ENCODE measurements at regions not wholly inside any gene's neighbourhood (a gene's known extent, or its start where the extent isn't known, plus 50 kb on each side); places are given as distances from the start of the nearest gene placed in this dataset.

GRCh38 chr5:67311208-67311607, 114.6 kb upstream of the CD180 start:
- Histone ChIP-seq H3K36me3 (ENCODE audit: control insufficient read depth in 2 of 2, extremely low read depth in 1 of 2, insufficient read depth in 2 of 2, low read length in 2 of 2) (no peaks in the 10 kb centered on the region), H3K9ac (ENCODE audit: control insufficient read depth, extremely low read depth, insufficient read depth, low read length) (no peak overlapping the region), H3K4me2 (ENCODE audit: control insufficient read depth, extremely low read depth, insufficient read depth, low read depth, low read length) (no peak overlapping the region), H3K79me2 (ENCODE audit: control insufficient read depth, insufficient read depth, low read length) (no peaks in the 10 kb centered on the region), H3K4me3 (ENCODE audit: control insufficient read depth in 2 of 3, extremely low read depth in 1 of 3, insufficient read depth in 2 of 3, low read depth in 1 of 3, low read length in 3 of 3) (no peak overlapping the region), H2AFZ (ENCODE audit: control insufficient read depth, low read length) (no peak overlapping the region), H4K20me1 (ENCODE audit: control insufficient read depth, extremely low read depth, insufficient read depth, low read length) (no peaks in the 10 kb centered on the region), H3K9me3 (ENCODE audit: control insufficient read depth, low read depth, low read length) (no peaks in the 10 kb centered on the region), H3K27ac (ENCODE audit: control insufficient read depth, insufficient read depth, low read length) (no peak overlapping the region), H3K4me1 (ENCODE audit: control insufficient read depth, extremely low read depth, insufficient read depth, low read length) (peaks cover 17% of the 10 kb centered on the region), H3K27me3 (ENCODE audit: control insufficient read depth, extremely low read depth, insufficient read depth, low read length) (no peaks in the 10 kb centered on the region), H3K9me1 (ENCODE audit: control insufficient read depth, extremely low read depth, insufficient read depth, low read length) (no peaks in the 10 kb centered on the region)
- dilution Hi-C loops (cut with MboI; ENCODE audit: extremely low pct_ligation_motif_present, low sequenced_read_pairs): no loop called here
- DNase-seq (ENCODE audit: low read depth, low spot score) (no peak), FAIRE-seq (no peak)
- no peak for TF ChIP-seq CTCF (optimal IDR thresholded peaks at IDR 0.05 in 1 of 3, IDR thresholded peaks at IDR 0.05 in 1 of 3, conservative IDR thresholded peaks at IDR 0.05 in 1 of 3; ENCODE audit: extremely low read depth in 1 of 3, insufficient read depth in 2 of 3, low read length in 3 of 3)
- no peak for TF ChIP-seq EZH2 (IDR thresholded peaks at IDR 0.05; ENCODE audit: low read length)

- DNase-seq (ENCODE audit: low read depth, low spot score): no peak
- Histone ChIP-seq H3K27ac (ENCODE audit: control insufficient read depth, insufficient read depth, low read length) (no peak overlapping the region), H3K4me2 (ENCODE audit: control insufficient read depth, extremely low read depth, insufficient read depth, low read depth, low read length) (no peak overlapping the region), H3K9me1 (ENCODE audit: control insufficient read depth, extremely low read depth, insufficient read depth, low read length) (no peaks in the 10 kb centered on the region), H4K20me1 (ENCODE audit: control insufficient read depth, extremely low read depth, insufficient read depth, low read length) (no peaks in the 10 kb centered on the region), H3K9ac (ENCODE audit: control insufficient read depth, extremely low read depth, insufficient read depth, low read length) (no peak overlapping the region), H3K9me3 (ENCODE audit: control insufficient read depth, low read depth, low read length) (no peaks in the 10 kb centered on the region), H3K4me3 (ENCODE audit: control insufficient read depth in 2 of 3, extremely low read depth in 1 of 3, insufficient read depth in 2 of 3, low read depth in 1 of 3, low read length in 3 of 3) (no peak overlapping the region), H3K4me1 (ENCODE audit: control insufficient read depth, extremely low read depth, insufficient read depth, low read length) (peaks cover 18% of the 10 kb centered on the region), H3K79me2 (ENCODE audit: control insufficient read depth, insufficient read depth, low read length) (no peaks in the 10 kb centered on the region), H3K36me3 (ENCODE audit: control insufficient read depth in 2 of 2, extremely low read depth in 1 of 2, insufficient read depth in 2 of 2, low read length in 2 of 2) (no peaks in the 10 kb centered on the region), H2AFZ (ENCODE audit: control insufficient read depth, low read length) (no peak overlapping the region), H3K27me3 (ENCODE audit: control insufficient read depth, extremely low read depth, insufficient read depth, low read length) (no peaks in the 10 kb centered on the region)
- no peak for TF ChIP-seq CTCF (optimal IDR thresholded peaks at IDR 0.05 in 1 of 3, IDR thresholded peaks at IDR 0.05 in 1 of 3, conservative IDR thresholded peaks at IDR 0.05 in 1 of 3; ENCODE audit: extremely low read depth in 1 of 3, insufficient read depth in 2 of 3, low read length in 3 of 3)
- no peak for TF ChIP-seq EZH2 (IDR thresholded peaks at IDR 0.05; ENCODE audit: low read length)
- no peak for FAIRE-seq
- dilution Hi-C loops (cut with MboI; ENCODE audit: extremely low pct_ligation_motif_present, low sequenced_read_pairs): no loop called here
Measured at GRCh38 chr5:67310740-67311139, 114.1 kb upstream of the CD180 start.
